PFSK-1 (cell line): ENCODE measurements at regions not wholly inside any gene's neighbourhood (a gene's known extent, or its start where the extent isn't known, plus 50 kb on each side); places are given as distances from the start of the nearest gene placed in this dataset.

Experiments used
- POLR2AphosphoS5 ChIP-seq: IDR thresholded peaks from 2 replicates; pipeline ENCODE4 v1.6.1; 2012; ENCODE audit warnings: low read depth, mild to moderate bottlenecking, control low read depth, low read length, moderate library complexity
- REST ChIP-seq, 2 experiments: IDR thresholded peaks; 2 replicates each; pipeline versions ENCODE4 v1.6.1 to v1.8.0; 2011 to 2012; ENCODE audit warnings: low read depth in 2 of 2, low read length in 2 of 2, control low read depth in 1 of 2, inconsistent platforms in 1 of 2, mild to moderate bottlenecking in 1 of 2, moderate library complexity in 1 of 2; ENCODE audit not compliant: insufficient read depth in 1 of 2

GRCh38 chr5:168177831-168178450, 113.5 kb upstream of the WWC1 start:
- no peak for TF ChIP-seq POLR2AphosphoS5
- no peak for TF ChIP-seq REST (IDR thresholded peaks at IDR 0.05; ENCODE audit: insufficient read depth in 1 of 2, low read depth in 2 of 2, low read length in 2 of 2)
